ENCODE measurements at regions not wholly inside any gene's neighbourhood (a gene's known extent, or its start where the extent isn't known, plus 50 kb on each side); places are given as distances from the start of the nearest gene placed in this dataset.

GRCh38 chr10:31630861-31631567, 297.6 kb downstream of the ARHGAP12 start:
- ChIA-PET CTCF (no interaction called here), POLR2A (no interaction called here)
- BruUV-seq (replicated peaks), result no TSS peak
- TF ChIP-seq SIN3A (IDR thresholded peaks at IDR 0.05; ENCODE audit: borderline replicate concordance, insufficient read depth, low read depth, low read length), result no peak
- TF ChIP-seq, protein P1, sequence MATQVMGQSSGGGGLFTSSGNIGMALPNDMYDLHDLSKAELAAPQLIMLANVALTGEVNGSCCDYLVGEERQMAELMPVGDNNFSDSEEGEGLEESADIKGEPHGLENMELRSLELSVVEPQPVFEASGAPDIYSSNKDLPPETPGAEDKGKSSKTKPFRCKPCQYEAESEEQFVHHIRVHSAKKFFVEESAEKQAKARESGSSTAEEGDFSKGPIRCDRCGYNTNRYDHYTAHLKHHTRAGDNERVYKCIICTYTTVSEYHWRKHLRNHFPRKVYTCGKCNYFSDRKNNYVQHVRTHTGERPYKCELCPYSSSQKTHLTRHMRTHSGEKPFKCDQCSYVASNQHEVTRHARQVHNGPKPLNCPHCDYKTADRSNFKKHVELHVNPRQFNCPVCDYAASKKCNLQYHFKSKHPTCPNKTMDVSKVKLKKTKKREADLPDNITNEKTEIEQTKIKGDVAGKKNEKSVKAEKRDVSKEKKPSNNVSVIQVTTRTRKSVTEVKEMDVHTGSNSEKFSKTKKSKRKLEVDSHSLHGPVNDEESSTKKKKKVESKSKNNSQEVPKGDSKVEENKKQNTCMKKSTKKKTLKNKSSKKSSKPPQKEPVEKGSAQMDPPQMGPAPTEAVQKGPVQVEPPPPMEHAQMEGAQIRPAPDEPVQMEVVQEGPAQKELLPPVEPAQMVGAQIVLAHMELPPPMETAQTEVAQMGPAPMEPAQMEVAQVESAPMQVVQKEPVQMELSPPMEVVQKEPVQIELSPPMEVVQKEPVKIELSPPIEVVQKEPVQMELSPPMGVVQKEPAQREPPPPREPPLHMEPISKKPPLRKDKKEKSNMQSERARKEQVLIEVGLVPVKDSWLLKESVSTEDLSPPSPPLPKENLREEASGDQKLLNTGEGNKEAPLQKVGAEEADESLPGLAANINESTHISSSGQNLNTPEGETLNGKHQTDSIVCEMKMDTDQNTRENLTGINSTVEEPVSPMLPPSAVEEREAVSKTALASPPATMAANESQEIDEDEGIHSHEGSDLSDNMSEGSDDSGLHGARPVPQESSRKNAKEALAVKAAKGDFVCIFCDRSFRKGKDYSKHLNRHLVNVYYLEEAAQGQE (IDR thresholded peaks at IDR 0.05; ENCODE audit: insufficient read depth in 1 of 2, low read depth in 2 of 2, low read length in 1 of 2), result no peak
- TF ChIP-seq POLR2AphosphoS5 (IDR thresholded peaks at IDR 0.05; ENCODE audit: low read depth, low read length), result no peak
- TF ChIP-seq TCF7L2 (IDR thresholded peaks at IDR 0.05; ENCODE audit: low read depth, low read length), result no peak
- TF ChIP-seq, protein P2, sequence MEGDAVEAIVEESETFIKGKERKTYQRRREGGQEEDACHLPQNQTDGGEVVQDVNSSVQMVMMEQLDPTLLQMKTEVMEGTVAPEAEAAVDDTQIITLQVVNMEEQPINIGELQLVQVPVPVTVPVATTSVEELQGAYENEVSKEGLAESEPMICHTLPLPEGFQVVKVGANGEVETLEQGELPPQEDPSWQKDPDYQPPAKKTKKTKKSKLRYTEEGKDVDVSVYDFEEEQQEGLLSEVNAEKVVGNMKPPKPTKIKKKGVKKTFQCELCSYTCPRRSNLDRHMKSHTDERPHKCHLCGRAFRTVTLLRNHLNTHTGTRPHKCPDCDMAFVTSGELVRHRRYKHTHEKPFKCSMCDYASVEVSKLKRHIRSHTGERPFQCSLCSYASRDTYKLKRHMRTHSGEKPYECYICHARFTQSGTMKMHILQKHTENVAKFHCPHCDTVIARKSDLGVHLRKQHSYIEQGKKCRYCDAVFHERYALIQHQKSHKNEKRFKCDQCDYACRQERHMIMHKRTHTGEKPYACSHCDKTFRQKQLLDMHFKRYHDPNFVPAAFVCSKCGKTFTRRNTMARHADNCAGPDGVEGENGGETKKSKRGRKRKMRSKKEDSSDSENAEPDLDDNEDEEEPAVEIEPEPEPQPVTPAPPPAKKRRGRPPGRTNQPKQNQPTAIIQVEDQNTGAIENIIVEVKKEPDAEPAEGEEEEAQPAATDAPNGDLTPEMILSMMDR (IDR thresholded peaks at IDR 0.05), result no peak
- H3K9me3 ChIP-seq (ENCODE audit: control insufficient read depth, insufficient read depth, low read depth, low read length), result peaks cover 6% of the 10 kb centered on the region; the same call in 1 of the 2 replicates
- H3K27me3 ChIP-seq (ENCODE audit: control insufficient read depth, insufficient read depth, low read length), result no peaks in the 10 kb centered on the region
- H3K36me3 ChIP-seq (ENCODE audit: control insufficient read depth, insufficient read depth, low read length), result no peaks in the 10 kb centered on the region
- ATAC-seq, result no peak
- H3K4me1 ChIP-seq (ENCODE audit: control insufficient read depth, insufficient read depth, low read length), result no peaks in the 10 kb centered on the region
- in situ Hi-C loops (cut with HindIII; ENCODE audit: low pct_unique_long_range_greater_than_20kb, low sequenced_read_pairs), result no loop called here
- intact Hi-C loops (cut with micrococcal nuclease; ENCODE audit: unreplicated experiment), result no loop called here
- no peak for DNase-seq (ENCODE audit: low read depth, low spot score)
- no peak overlapping the region for H3K27ac ChIP-seq (ENCODE audit: low read length)
- no peak overlapping the region for H3K4me3 ChIP-seq (ENCODE audit: low read depth in 2 of 2, low read length in 2 of 2)

GRCh38 chr10:31625566-31625965, 303.1 kb downstream of the ARHGAP12 start:
- CTCF ChIA-PET, result no interaction called here
- H3K4me3 ChIP-seq (ENCODE audit: low read depth in 2 of 2, low read length in 2 of 2), result no peak overlapping the region
- in situ Hi-C loops (cut with HindIII; ENCODE audit: low pct_unique_long_range_greater_than_20kb, low sequenced_read_pairs) (no loop called here), intact Hi-C loops (cut with micrococcal nuclease; ENCODE audit: unreplicated experiment) (no loop called here)
- no peaks in the 10 kb centered on the region for H3K4me1 ChIP-seq (ENCODE audit: control insufficient read depth, insufficient read depth, low read length)
- no peaks in the 10 kb centered on the region for H3K36me3 ChIP-seq (ENCODE audit: control insufficient read depth, insufficient read depth, low read length)
- DNase-seq (ENCODE audit: low read depth, low spot score) (no peak), ATAC-seq (no peak)
- TF ChIP-seq, protein P2 (IDR thresholded peaks at IDR 0.05), result no peak
- TF ChIP-seq POLR2AphosphoS5 (IDR thresholded peaks at IDR 0.05; ENCODE audit: low read depth, low read length), result no peak
- no peak for TF ChIP-seq SIN3A (IDR thresholded peaks at IDR 0.05; ENCODE audit: borderline replicate concordance, insufficient read depth, low read depth, low read length)
- TF ChIP-seq, protein P1 (IDR thresholded peaks at IDR 0.05; ENCODE audit: insufficient read depth in 1 of 2, low read depth in 2 of 2, low read length in 1 of 2), result no peak
- TF ChIP-seq TCF7L2 (IDR thresholded peaks at IDR 0.05; ENCODE audit: low read depth, low read length), result no peak
- H3K27me3 ChIP-seq (ENCODE audit: control insufficient read depth, insufficient read depth, low read length), result no peaks in the 10 kb centered on the region
- no TSS peak for BruUV-seq (replicated peaks)
- POLR2A ChIA-PET, result interaction anchor here (0.6 kb wide), 1 partner anchor 37 kb away, joined by 3 read pairs; no protein-coding TSS in a partner anchor
- H3K27ac ChIP-seq (ENCODE audit: low read length), result no peak overlapping the region
- H3K9me3 ChIP-seq (ENCODE audit: control insufficient read depth, insufficient read depth, low read depth, low read length), result peaks cover 13% of the 10 kb centered on the region; the same call in 1 of the 2 replicates
